ENCODE measurements at regions not wholly inside any gene's neighbourhood (a gene's known extent, or its start where the extent isn't known, plus 50 kb on each side); places are given as distances from the start of the nearest gene placed in this dataset.

DNA sequence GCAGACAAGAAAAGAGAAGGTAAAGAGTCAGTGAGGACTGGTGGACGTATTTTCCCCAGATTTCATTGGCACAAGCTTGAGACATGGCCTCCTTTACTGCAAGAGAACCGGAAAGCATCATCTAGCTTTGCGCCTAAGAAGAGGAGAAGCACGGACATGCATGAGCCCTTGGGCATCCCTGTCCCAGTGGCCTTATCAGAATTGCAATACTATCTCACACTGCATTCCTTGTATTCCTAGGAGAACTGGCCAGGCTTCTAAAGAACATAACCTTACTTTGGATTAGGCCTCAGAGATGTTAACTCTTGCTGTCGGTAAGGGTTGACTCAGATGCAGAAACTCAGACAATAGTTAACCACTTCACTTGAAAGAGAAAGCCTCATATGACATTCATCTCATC lies 229.5 kb upstream of the PRICKLE2 start:
- H3K27me3 ChIP-seq (replicated peaks; ENCODE audit: control insufficient read depth, insufficient read depth, low read length) = no peaks in the 10 kb centered on the region
- Mint-ChIP-seq H3K4me3 (ENCODE audit: unreplicated experiment) (no peak overlapping the region), H3K27me3 (ENCODE audit: insufficient read depth, unreplicated experiment) (no peaks in the 10 kb centered on the region), H3K9me3 (ENCODE audit: unreplicated experiment) (no peaks in the 10 kb centered on the region), H3K4me1 (ENCODE audit: low read depth, unreplicated experiment) (peaks cover 13% of the 10 kb centered on the region), H3K27ac (ENCODE audit: unreplicated experiment) (no peak overlapping the region), H3K36me3 (ENCODE audit: insufficient read depth, unreplicated experiment) (no peaks in the 10 kb centered on the region)
- CTCF ChIA-PET = no interaction called here
- intact Hi-C loops (cut with micrococcal nuclease; ENCODE audit: unreplicated experiment) = no loop called here
- no peak overlapping the region for H3K4me3 ChIP-seq (ENCODE audit: low read depth, low read length)
- TF ChIP-seq, protein P1, sequence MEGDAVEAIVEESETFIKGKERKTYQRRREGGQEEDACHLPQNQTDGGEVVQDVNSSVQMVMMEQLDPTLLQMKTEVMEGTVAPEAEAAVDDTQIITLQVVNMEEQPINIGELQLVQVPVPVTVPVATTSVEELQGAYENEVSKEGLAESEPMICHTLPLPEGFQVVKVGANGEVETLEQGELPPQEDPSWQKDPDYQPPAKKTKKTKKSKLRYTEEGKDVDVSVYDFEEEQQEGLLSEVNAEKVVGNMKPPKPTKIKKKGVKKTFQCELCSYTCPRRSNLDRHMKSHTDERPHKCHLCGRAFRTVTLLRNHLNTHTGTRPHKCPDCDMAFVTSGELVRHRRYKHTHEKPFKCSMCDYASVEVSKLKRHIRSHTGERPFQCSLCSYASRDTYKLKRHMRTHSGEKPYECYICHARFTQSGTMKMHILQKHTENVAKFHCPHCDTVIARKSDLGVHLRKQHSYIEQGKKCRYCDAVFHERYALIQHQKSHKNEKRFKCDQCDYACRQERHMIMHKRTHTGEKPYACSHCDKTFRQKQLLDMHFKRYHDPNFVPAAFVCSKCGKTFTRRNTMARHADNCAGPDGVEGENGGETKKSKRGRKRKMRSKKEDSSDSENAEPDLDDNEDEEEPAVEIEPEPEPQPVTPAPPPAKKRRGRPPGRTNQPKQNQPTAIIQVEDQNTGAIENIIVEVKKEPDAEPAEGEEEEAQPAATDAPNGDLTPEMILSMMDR (IDR thresholded peaks at IDR 0.05; ENCODE audit: insufficient read depth in 1 of 2, low read depth in 1 of 2, low read length in 1 of 2, severe bottlenecking in 1 of 2, unreplicated experiment in 1 of 2) = no peak
- H3K4me1 ChIP-seq = peaks cover 10% of the 10 kb centered on the region; the same call in 1 of the 2 replicates
- BruUV-seq (replicated peaks) = no TSS peak
- H3K36me3 ChIP-seq (ENCODE audit: control insufficient read depth, insufficient read depth, low read length) = no peaks in the 10 kb centered on the region
- no peak for DNase-seq
- H3K9me3 ChIP-seq = no peaks in the 10 kb centered on the region
- POLR2A ChIA-PET = no interaction called here

DNA sequence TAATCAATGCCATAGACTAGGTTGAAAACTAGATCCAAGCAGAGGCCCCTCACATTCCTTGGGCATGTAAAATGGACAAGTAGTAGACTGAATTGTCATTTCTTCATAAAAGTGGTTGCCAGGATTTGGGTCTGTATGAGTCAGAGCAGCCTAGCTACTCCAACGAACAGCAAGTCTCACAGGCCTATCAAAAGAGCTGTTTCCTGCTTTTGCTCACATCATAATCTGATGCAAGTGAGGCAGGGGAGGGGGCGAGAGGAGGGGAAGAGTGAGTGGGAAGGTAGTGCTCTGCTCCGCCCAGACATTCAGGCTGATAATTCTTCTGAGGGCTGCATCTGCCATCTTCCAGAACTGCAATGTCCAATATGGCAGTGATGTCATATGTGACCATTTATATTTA lies 228.9 kb upstream of the PRICKLE2 start:
- intact Hi-C loops (cut with micrococcal nuclease; ENCODE audit: unreplicated experiment) = no loop called here
- TF ChIP-seq, protein P1 (IDR thresholded peaks at IDR 0.05; ENCODE audit: insufficient read depth in 1 of 2, low read depth in 1 of 2, low read length in 1 of 2, severe bottlenecking in 1 of 2, unreplicated experiment in 1 of 2) = no peak
- CTCF ChIA-PET = no interaction called here
- H3K36me3 Mint-ChIP-seq (ENCODE audit: insufficient read depth, unreplicated experiment) = no peaks in the 10 kb centered on the region
- DNase-seq = no peak
- Histone ChIP-seq H3K36me3 (ENCODE audit: control insufficient read depth, insufficient read depth, low read length) (no peaks in the 10 kb centered on the region), H3K27me3 (replicated peaks; ENCODE audit: control insufficient read depth, insufficient read depth, low read length) (no peaks in the 10 kb centered on the region), H3K4me1 (peaks cover 10% of the 10 kb centered on the region; the same call in 1 of the 2 replicates), H3K4me3 (ENCODE audit: low read depth, low read length) (no peak overlapping the region), H3K9me3 (no peaks in the 10 kb centered on the region)
- H3K4me1 Mint-ChIP-seq (ENCODE audit: low read depth, unreplicated experiment) = peaks cover 13% of the 10 kb centered on the region
- no peak overlapping the region for H3K27ac Mint-ChIP-seq (ENCODE audit: unreplicated experiment)
- POLR2A ChIA-PET = no interaction called here
- H3K4me3 Mint-ChIP-seq (ENCODE audit: unreplicated experiment) = no peak overlapping the region
- no TSS peak for BruUV-seq (replicated peaks)
- H3K9me3 Mint-ChIP-seq (ENCODE audit: unreplicated experiment) = no peaks in the 10 kb centered on the region
- peaks cover under 1% of the 10 kb centered on the region for H3K27me3 Mint-ChIP-seq (ENCODE audit: insufficient read depth, unreplicated experiment)

DNA sequence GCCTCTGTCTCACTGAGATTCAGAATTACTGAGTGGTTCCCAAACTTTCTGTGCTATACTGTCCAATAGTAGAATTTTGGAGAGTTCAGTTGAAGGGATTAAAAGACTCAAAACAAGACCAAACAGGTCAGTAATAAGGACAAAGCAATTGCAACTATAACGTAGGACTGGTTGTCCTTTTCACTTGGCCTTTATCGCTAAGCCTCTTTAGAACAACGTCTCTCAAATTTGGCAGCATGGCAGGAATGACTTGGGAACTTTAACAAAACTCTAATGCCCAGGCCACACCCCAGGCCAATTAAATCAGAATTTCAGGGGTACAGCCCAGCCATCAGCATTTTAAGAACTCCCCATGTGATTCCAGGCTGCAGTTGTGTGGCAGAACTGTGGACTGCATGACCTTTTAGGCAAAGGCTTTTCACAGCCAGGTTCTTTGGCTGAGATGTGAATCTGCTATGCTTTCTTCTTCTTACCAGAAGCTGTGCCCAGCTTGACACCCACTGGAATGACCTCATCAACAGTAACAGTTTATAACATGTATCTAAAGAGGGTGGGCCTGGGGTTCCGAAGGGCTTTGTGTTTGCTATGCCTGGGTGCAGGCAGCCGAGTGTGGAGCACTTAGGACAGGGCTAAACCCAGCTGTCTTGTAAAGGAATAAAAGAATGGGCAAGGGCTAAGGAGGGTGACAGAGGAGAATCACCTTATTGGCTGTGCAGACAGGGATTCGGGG lies 226.2 kb upstream of the PRICKLE2 start:
- Mint-ChIP-seq H3K4me3 (ENCODE audit: unreplicated experiment) (no peak overlapping the region), H3K36me3 (ENCODE audit: insufficient read depth, unreplicated experiment) (no peaks in the 10 kb centered on the region), H3K9me3 (ENCODE audit: unreplicated experiment) (no peaks in the 10 kb centered on the region), H3K4me1 (ENCODE audit: low read depth, unreplicated experiment) (peaks cover 13% of the 10 kb centered on the region), H3K27ac (ENCODE audit: unreplicated experiment) (no peak overlapping the region), H3K27me3 (ENCODE audit: insufficient read depth, unreplicated experiment) (peaks cover 4% of the 10 kb centered on the region)
- Histone ChIP-seq H3K9me3 (no peaks in the 10 kb centered on the region), H3K36me3 (ENCODE audit: control insufficient read depth, insufficient read depth, low read length) (no peaks in the 10 kb centered on the region), H3K4me3 (ENCODE audit: low read depth, low read length) (no peak overlapping the region), H3K27me3 (replicated peaks; ENCODE audit: control insufficient read depth, insufficient read depth, low read length) (no peaks in the 10 kb centered on the region), H3K4me1 (peaks cover 10% of the 10 kb centered on the region; the same call in 1 of the 2 replicates)
- BruUV-seq (replicated peaks) = no TSS peak
- ChIA-PET CTCF (no interaction called here), POLR2A (no interaction called here)
- intact Hi-C loops (cut with micrococcal nuclease; ENCODE audit: unreplicated experiment) = no loop called here
- TF ChIP-seq, protein P1 (IDR thresholded peaks at IDR 0.05; ENCODE audit: insufficient read depth in 1 of 2, low read depth in 1 of 2, low read length in 1 of 2, severe bottlenecking in 1 of 2, unreplicated experiment in 1 of 2) = no peak
- no peak for DNase-seq
